CD4-positive, alpha-beta T cell (primary cell): ENCODE measurements at regions not wholly inside any gene's neighbourhood (a gene's known extent, or its start where the extent isn't known, plus 50 kb on each side); places are given as distances from the start of the nearest gene placed in this dataset.

Source experiments
- ATAC-seq: fragments of 200-7000 bp; cut with Tn5 transposase; one replicate; pipeline ENCODE4 v1.10.0; 2022; ENCODE audit warnings: mild to moderate bottlenecking; ENCODE audit not compliant: poor library complexity
- CTCF ChIA-PET: fragments of 350-600 bp; sonication (Branson Sonifier 250); formaldehyde crosslinking; loops from one replicate; lab custom pipeline; 2021; ENCODE audit warnings: antibody characterized with exemption, inconsistent platforms; lab: Charles Lee
- POLR2A ChIA-PET: fragments of 350-600 bp; sonication (Branson Sonifier 250); formaldehyde crosslinking; loops from one replicate; lab custom pipeline; 2021; ENCODE audit warnings: antibody characterized with exemption, inconsistent platforms; lab: Charles Lee
- DNase-seq, 14 experiments: peaks; one replicate each; pipeline ENCODE4 v3.0.0-alpha.2; 2013 to 2020; ENCODE audit warnings: mixed read lengths in 2 of 14
- H3K27ac ChIP-seq, 2 donors: one replicate each; pipeline versions ENCODE4 v1.5.1 to v1.7.0; 2013; ENCODE audit warnings: low read length in 2 of 2, low read depth in 1 of 2, mild to moderate bottlenecking in 1 of 2
- H3K27me3 ChIP-seq, 2 experiments: 1 replicate in 1 of 2; 2 replicates in 1 of 2; pipeline versions ENCODE4 v1.6.1 to v1.7.0; 2013; ENCODE audit warnings: low read length in 2 of 2, control low read depth in 1 of 2, mild to moderate bottlenecking in 1 of 2, moderate library complexity in 1 of 2; ENCODE audit not compliant: insufficient read depth in 2 of 2, control insufficient read depth in 1 of 2
- H3K36me3 ChIP-seq: one replicate; pipeline ENCODE4 v1.6.1; 2013; ENCODE audit warnings: low read length, control low read depth; ENCODE audit not compliant: insufficient read depth
- H3K4me1 ChIP-seq: one replicate; pipeline ENCODE4 v1.6.1; 2013; ENCODE audit warnings: low read length, control low read depth; ENCODE audit not compliant: insufficient read depth
- H3K4me3 ChIP-seq: one replicate; pipeline ENCODE4 v1.5.1; 2013; ENCODE audit warnings: mild to moderate bottlenecking, low read length, moderate library complexity
- H3K9me3 ChIP-seq, 2 experiments: 1 replicate in 1 of 2; 2 replicates in 1 of 2; pipeline versions ENCODE4 v1.6.1 to v1.7.0; 2013; ENCODE audit warnings: low read length in 2 of 2, mild to moderate bottlenecking in 2 of 2, control low read depth in 1 of 2, moderate library complexity in 1 of 2; ENCODE audit not compliant: control insufficient read depth in 1 of 2, insufficient read depth in 1 of 2
- H3K27ac Mint-ChIP-seq: one replicate; pipeline ENCODE4 v1.8.0; 2020; ENCODE audit warnings: mixed read lengths
- H3K27me3 Mint-ChIP-seq: one replicate; pipeline ENCODE4 v1.8.0; 2021; ENCODE audit warnings: mixed read lengths
- H3K36me3 Mint-ChIP-seq: one replicate; pipeline ENCODE4 v1.8.0; 2021; ENCODE audit warnings: low read depth, mixed read lengths
- H3K4me1 Mint-ChIP-seq: one replicate; pipeline ENCODE4 v1.8.0; 2021; ENCODE audit warnings: low read depth, mixed read lengths
- H3K4me3 Mint-ChIP-seq: one replicate; pipeline ENCODE4 v1.8.0; 2020; ENCODE audit warnings: mild to moderate bottlenecking, mixed read lengths
- H3K9me3 Mint-ChIP-seq: one replicate; pipeline ENCODE4 v1.8.0; 2020; ENCODE audit warnings: mixed read lengths
- CTCF ChIP-seq: fragments of 200-600 bp; IDR thresholded peaks from one replicate; pipeline ENCODE4 v1.8.0; 2022; ENCODE audit warnings: antibody characterized with exemption, mild to moderate bottlenecking
- intact Hi-C, 2 experiments: fragments of 100-400 bp; cut with DNase I in 1 of 2; cut with micrococcal nuclease in 1 of 2; formaldehyde crosslinking; loops; one replicate each; pipeline versions ENCODE4 v1.15.1 to v1.9.0; 2023 to 2025; cut with DNase I, micrococcal nuclease

GRCh38 chr5:34563269-34563668, 92.9 kb upstream of the RAI14 start:
- no peaks in the 10 kb centered on the region for H3K9me3 Mint-ChIP-seq
- no peak overlapping the region for H3K27ac Mint-ChIP-seq
- POLR2A ChIA-PET: no interaction called here
- H3K4me3 Mint-ChIP-seq: no peak overlapping the region
- no peak for TF ChIP-seq CTCF
- DNase-seq (no peak), ATAC-seq (no peak)
- no peaks in the 10 kb centered on the region for H3K36me3 ChIP-seq
- H3K9me3 ChIP-seq: no peaks in the 10 kb centered on the region
- H3K4me1 Mint-ChIP-seq: no peaks in the 10 kb centered on the region
- no peak overlapping the region for H3K27ac ChIP-seq
- CTCF ChIA-PET: no interaction called here
- intact Hi-C loops: no loop called here
- H3K4me3 ChIP-seq: no peak overlapping the region
- no peaks in the 10 kb centered on the region for H3K27me3 Mint-ChIP-seq
- no peaks in the 10 kb centered on the region for H3K4me1 ChIP-seq
- H3K27me3 ChIP-seq: no peaks in the 10 kb centered on the region
- no peaks in the 10 kb centered on the region for H3K36me3 Mint-ChIP-seq

- H3K36me3 ChIP-seq: no peaks in the 10 kb centered on the region
- no peaks in the 10 kb centered on the region for H3K36me3 Mint-ChIP-seq
- CTCF ChIA-PET: no interaction called here
Measured at GRCh38 chr5:34563931-34564709, 92.0 kb upstream of the RAI14 start.

GRCh38 chr5:34564710-34565235, 91.4 kb upstream of the RAI14 start:
- Mint-ChIP-seq H3K4me3 (no peak overlapping the region), H3K27me3 (no peaks in the 10 kb centered on the region), H3K9me3 (no peaks in the 10 kb centered on the region), H3K36me3 (no peaks in the 10 kb centered on the region), H3K4me1 (no peaks in the 10 kb centered on the region), H3K27ac (no peak overlapping the region)
- no peaks in the 10 kb centered on the region for H3K36me3 ChIP-seq
- ATAC-seq (no peak), DNase-seq (no peak)
- no peaks in the 10 kb centered on the region for H3K4me1 ChIP-seq
- no peak for TF ChIP-seq CTCF
- no peak overlapping the region for H3K4me3 ChIP-seq
- CTCF ChIA-PET: no interaction called here
- H3K27ac ChIP-seq: no peak overlapping the region
- H3K9me3 ChIP-seq: no peaks in the 10 kb centered on the region
- POLR2A ChIA-PET: no interaction called here
- no peaks in the 10 kb centered on the region for H3K27me3 ChIP-seq
- intact Hi-C loops: no loop called here

More at GRCh38 chr5:34563931-34564709, 92.0 kb upstream of the RAI14 start:
- H3K4me1 ChIP-seq: no peaks in the 10 kb centered on the region
- intact Hi-C loops: no loop called here
- Mint-ChIP-seq H3K4me3 (no peak overlapping the region), H3K27me3 (no peaks in the 10 kb centered on the region), H3K27ac (no peak overlapping the region), H3K9me3 (no peaks in the 10 kb centered on the region), H3K4me1 (no peaks in the 10 kb centered on the region)
- H3K4me3 ChIP-seq: no peak overlapping the region
- H3K27ac ChIP-seq: no peak overlapping the region
- POLR2A ChIA-PET: no interaction called here
- ATAC-seq (no peak), DNase-seq (no peak)
- H3K9me3 ChIP-seq: no peaks in the 10 kb centered on the region
- no peak for TF ChIP-seq CTCF
- no peaks in the 10 kb centered on the region for H3K27me3 ChIP-seq
